ENCODE measurements at regions not wholly inside any gene's neighbourhood (a gene's known extent, or its start where the extent isn't known, plus 50 kb on each side); places are given as distances from the start of the nearest gene placed in this dataset.

- TF ChIP-seq GATA3 (IDR thresholded peaks at IDR 0.05; ENCODE audit: low read depth, low read length) (no peak), GATA2 (IDR thresholded peaks at IDR 0.05; ENCODE audit: low read depth, low read length) (no peak)
Measured at GRCh38 chr2:66901344-66901743, 466.4 kb downstream of the MEIS1 start.

GRCh38 chr2:66903183-66903582, 468.3 kb downstream of the MEIS1 start:
- TF ChIP-seq GATA3 (IDR thresholded peaks at IDR 0.05; ENCODE audit: low read depth, low read length) (peak; percentile 71), GATA2 (IDR thresholded peaks at IDR 0.05; ENCODE audit: low read depth, low read length) (peak; percentile 65; the same call in 1 of the 2 replicates)

DNA sequence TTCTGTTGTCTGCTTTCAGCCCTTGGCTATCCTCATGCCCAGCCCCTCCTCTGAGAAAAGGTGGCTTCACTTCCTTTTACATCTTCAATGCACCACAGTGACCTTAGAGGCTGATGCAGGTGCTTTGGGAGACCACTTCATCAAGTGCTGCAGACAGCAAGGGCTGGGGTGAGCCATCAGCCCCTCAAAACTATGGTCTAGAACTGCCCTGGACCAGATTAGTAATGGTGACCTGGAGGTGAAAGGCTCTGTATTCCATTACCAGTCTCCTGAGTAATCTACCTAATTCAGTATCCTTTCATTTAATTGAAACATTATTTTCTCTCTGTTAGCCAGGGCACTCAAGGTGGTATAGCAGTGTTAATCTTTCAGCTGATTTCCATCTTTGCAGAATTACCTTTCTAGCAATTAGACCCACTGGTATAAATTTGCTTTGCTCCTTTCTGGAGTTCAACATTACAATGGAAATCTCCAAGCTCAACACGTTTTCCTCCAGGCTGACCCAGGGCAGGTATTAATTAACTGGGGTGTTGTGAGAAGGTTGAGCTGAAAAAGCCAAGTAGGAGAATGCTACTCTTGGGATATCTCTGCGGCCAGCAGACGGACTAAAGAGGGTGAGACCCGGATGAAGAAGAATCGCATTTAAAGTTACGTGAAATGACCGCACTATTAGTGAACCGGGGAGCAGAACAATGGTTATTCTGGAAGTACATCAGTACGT, 469.0 kb downstream of the MEIS1 start:
- TF ChIP-seq GATA3 (IDR thresholded peaks at IDR 0.05; ENCODE audit: low read depth, low read length) (no peak), GATA2 (IDR thresholded peaks at IDR 0.05; ENCODE audit: low read depth, low read length) (no peak)

DNA sequence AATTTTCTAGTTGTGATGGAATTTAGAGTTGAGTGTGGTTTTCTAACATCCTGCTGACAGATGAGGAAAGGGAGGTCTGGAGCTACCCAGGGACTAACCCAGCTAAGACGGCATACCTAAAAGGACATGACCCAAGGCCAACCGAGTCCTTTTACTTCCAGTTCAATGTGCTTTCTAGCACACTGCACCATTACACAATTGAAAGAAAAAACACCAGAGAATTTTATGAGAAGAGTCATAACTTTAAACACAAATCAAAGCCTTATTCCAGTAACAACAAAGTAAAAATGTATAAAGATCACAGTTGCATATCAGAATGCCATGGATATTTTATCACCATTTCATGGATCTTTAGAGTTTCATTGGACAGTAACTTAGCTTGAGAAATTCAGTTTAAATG, 480.3 kb downstream of the MEIS1 start:
- TF ChIP-seq GATA3 (IDR thresholded peaks at IDR 0.05; ENCODE audit: low read depth, low read length) (no peak), GATA2 (IDR thresholded peaks at IDR 0.05; ENCODE audit: low read depth, low read length) (no peak)

DNA sequence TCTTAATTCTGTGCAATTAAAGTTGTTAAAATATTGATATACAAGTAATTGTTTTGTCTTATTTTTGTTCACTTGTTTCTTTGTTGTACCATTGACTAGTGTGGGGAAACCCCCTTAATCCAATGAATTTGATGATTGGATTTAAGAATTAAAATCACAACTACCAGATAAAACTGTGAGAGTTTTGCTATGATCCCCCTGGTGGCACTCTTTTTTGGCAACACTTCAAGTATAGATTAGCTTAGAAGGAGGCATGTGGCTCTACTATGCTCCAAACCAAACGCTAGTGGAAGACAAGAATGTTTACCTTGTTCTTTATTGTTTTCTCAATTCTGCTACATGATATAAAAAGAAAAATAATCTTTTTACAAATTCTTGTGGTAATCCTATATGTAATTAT, 477.8 kb upstream of the ETAA1 start:
- no peak for TF ChIP-seq GATA2 (IDR thresholded peaks at IDR 0.05; ENCODE audit: low read depth, low read length)
- TF ChIP-seq GATA3 (IDR thresholded peaks at IDR 0.05; ENCODE audit: low read depth, low read length), result no peak

GRCh38 chr2:66920415-66920814, 476.7 kb upstream of the ETAA1 start:
- TF ChIP-seq GATA3 (IDR thresholded peaks at IDR 0.05; ENCODE audit: low read depth, low read length) (no peak), GATA2 (IDR thresholded peaks at IDR 0.05; ENCODE audit: low read depth, low read length) (no peak)

- no peak for TF ChIP-seq GATA3 (IDR thresholded peaks at IDR 0.05; ENCODE audit: low read depth, low read length)
- TF ChIP-seq GATA2 (IDR thresholded peaks at IDR 0.05; ENCODE audit: low read depth, low read length), result no peak
Measured at GRCh38 chr2:66925128-66925527, 472.0 kb upstream of the ETAA1 start.

- no peak for TF ChIP-seq GATA3 (IDR thresholded peaks at IDR 0.05; ENCODE audit: low read depth, low read length)
- TF ChIP-seq GATA2 (IDR thresholded peaks at IDR 0.05; ENCODE audit: low read depth, low read length), result no peak
Measured at GRCh38 chr2:66926594-66927112, 470.5 kb upstream of the ETAA1 start.

- TF ChIP-seq GATA3 (IDR thresholded peaks at IDR 0.05; ENCODE audit: low read depth, low read length), result no peak
- no peak for TF ChIP-seq GATA2 (IDR thresholded peaks at IDR 0.05; ENCODE audit: low read depth, low read length)
Measured at GRCh38 chr2:66929632-66930338, 467.3 kb upstream of the ETAA1 start.

- TF ChIP-seq GATA3 (IDR thresholded peaks at IDR 0.05; ENCODE audit: low read depth, low read length) (no peak), GATA2 (IDR thresholded peaks at IDR 0.05; ENCODE audit: low read depth, low read length) (no peak)
Measured at GRCh38 chr2:66930339-66931220, 466.6 kb upstream of the ETAA1 start.

- TF ChIP-seq GATA3 (IDR thresholded peaks at IDR 0.05; ENCODE audit: low read depth, low read length), result no peak
- no peak for TF ChIP-seq GATA2 (IDR thresholded peaks at IDR 0.05; ENCODE audit: low read depth, low read length)
Measured at GRCh38 chr2:66938471-66938967, 458.6 kb upstream of the ETAA1 start.

GRCh38 chr2:66940080-66940479, 457.1 kb upstream of the ETAA1 start:
- TF ChIP-seq GATA3 (IDR thresholded peaks at IDR 0.05; ENCODE audit: low read depth, low read length) (no peak), GATA2 (IDR thresholded peaks at IDR 0.05; ENCODE audit: low read depth, low read length) (no peak)

GRCh38 chr2:66948234-66948633, 448.9 kb upstream of the ETAA1 start:
- no peak for TF ChIP-seq GATA2 (IDR thresholded peaks at IDR 0.05; ENCODE audit: low read depth, low read length)
- no peak for TF ChIP-seq GATA3 (IDR thresholded peaks at IDR 0.05; ENCODE audit: low read depth, low read length)

- TF ChIP-seq GATA2 (IDR thresholded peaks at IDR 0.05; ENCODE audit: low read depth, low read length) (no peak), GATA3 (IDR thresholded peaks at IDR 0.05; ENCODE audit: low read depth, low read length) (no peak)
Measured at GRCh38 chr2:66957198-66957597, 439.9 kb upstream of the ETAA1 start.

All from SH-SY5Y (cell line).